ENCODE measurements at regions not wholly inside any gene's neighbourhood (a gene's known extent, or its start where the extent isn't known, plus 50 kb on each side); places are given as distances from the start of the nearest gene placed in this dataset.

GRCh38 chr6:66232890-66233289 is 525.9 kb upstream of the EYS start:
- DNase-seq (ENCODE audit: low spot score) = no peak
- no peaks in the 10 kb centered on the region for H3K4me1 Mint-ChIP-seq (ENCODE audit: low read depth)
- no peak for TF ChIP-seq CTCF (IDR thresholded peaks at IDR 0.05)
- no peaks in the 10 kb centered on the region for H3K36me3 Mint-ChIP-seq (ENCODE audit: low read depth)
- H3K4me3 Mint-ChIP-seq (ENCODE audit: unreplicated experiment) = no peak overlapping the region
- H3K9me3 Mint-ChIP-seq (ENCODE audit: low read depth) = no peaks in the 10 kb centered on the region
- no peak overlapping the region for H3K27ac Mint-ChIP-seq (ENCODE audit: unreplicated experiment)
- no peaks in the 10 kb centered on the region for H3K27me3 Mint-ChIP-seq (ENCODE audit: low read depth)

DNA sequence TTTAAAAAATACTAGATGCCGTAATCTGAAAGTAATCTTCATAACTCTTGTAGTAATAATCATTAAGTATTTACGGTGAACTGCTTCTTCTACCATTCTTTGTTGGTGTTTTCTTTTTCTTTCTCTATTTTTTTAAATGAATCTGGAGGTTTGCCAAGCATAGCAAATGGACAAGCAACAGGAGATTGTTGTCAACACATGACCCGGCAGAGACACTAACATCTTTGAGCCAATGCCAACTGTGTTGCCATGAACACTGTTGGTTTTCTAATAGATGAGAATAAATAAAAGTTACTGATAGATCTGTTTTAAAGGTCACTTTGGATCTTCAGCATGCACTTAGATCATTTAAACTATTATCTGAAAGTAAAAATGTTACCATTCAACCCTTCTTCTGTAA is 523.6 kb upstream of the EYS start:
- no peak for TF ChIP-seq CTCF (IDR thresholded peaks at IDR 0.05)
- H3K27ac Mint-ChIP-seq (ENCODE audit: unreplicated experiment) = no peak overlapping the region
- no peak overlapping the region for H3K4me3 Mint-ChIP-seq (ENCODE audit: unreplicated experiment)
- DNase-seq (ENCODE audit: low spot score) = no peak
- no peaks in the 10 kb centered on the region for H3K4me1 Mint-ChIP-seq (ENCODE audit: low read depth)
- no peaks in the 10 kb centered on the region for H3K27me3 Mint-ChIP-seq (ENCODE audit: low read depth)
- no peaks in the 10 kb centered on the region for H3K9me3 Mint-ChIP-seq (ENCODE audit: low read depth)
- no peaks in the 10 kb centered on the region for H3K36me3 Mint-ChIP-seq (ENCODE audit: low read depth)

DNA sequence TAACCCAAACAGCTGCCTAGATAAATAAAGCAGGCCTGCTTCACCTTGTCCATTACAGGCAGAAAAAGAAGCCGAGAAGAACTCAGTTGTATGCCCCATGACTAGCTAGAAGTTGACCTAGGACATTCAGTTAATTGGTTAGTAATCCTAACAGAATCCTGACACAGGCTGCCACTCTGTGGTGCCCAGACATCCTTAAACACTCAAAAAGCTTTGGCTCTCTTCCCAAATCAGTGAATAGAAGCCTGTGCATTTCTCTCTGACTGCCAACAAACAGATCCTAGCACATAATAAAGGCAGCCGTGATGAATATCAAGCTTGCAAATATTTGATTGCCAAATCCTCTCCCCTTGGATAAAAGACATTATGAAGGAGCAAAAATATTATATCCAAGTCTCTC is 519.1 kb upstream of the EYS start:
- Mint-ChIP-seq H3K9me3 (ENCODE audit: low read depth) (no peaks in the 10 kb centered on the region), H3K27ac (ENCODE audit: unreplicated experiment) (no peak overlapping the region), H3K4me3 (ENCODE audit: unreplicated experiment) (no peak overlapping the region), H3K36me3 (ENCODE audit: low read depth) (no peaks in the 10 kb centered on the region), H3K4me1 (ENCODE audit: low read depth) (no peaks in the 10 kb centered on the region), H3K27me3 (ENCODE audit: low read depth) (no peaks in the 10 kb centered on the region)
- no peak for DNase-seq (ENCODE audit: low spot score)
- TF ChIP-seq CTCF (IDR thresholded peaks at IDR 0.05) = no peak

GRCh38 chr6:66210964-66211363 is 503.9 kb upstream of the EYS start:
- H3K9me3 Mint-ChIP-seq (ENCODE audit: low read depth) = peaks cover 37% of the 10 kb centered on the region
- H3K4me1 Mint-ChIP-seq (ENCODE audit: low read depth) = no peaks in the 10 kb centered on the region
- no peak overlapping the region for H3K27ac Mint-ChIP-seq (ENCODE audit: unreplicated experiment)

GRCh38 chr6:66200390-66200789 is 493.4 kb upstream of the EYS start:
- no peak for TF ChIP-seq CTCF (IDR thresholded peaks at IDR 0.05)
- Mint-ChIP-seq H3K4me3 (ENCODE audit: unreplicated experiment) (no peak overlapping the region), H3K27me3 (ENCODE audit: low read depth) (no peaks in the 10 kb centered on the region), H3K36me3 (ENCODE audit: low read depth) (no peaks in the 10 kb centered on the region), H3K9me3 (ENCODE audit: low read depth) (no peaks in the 10 kb centered on the region), H3K27ac (ENCODE audit: unreplicated experiment) (no peak overlapping the region), H3K4me1 (ENCODE audit: low read depth) (no peaks in the 10 kb centered on the region)
- DNase-seq (ENCODE audit: low spot score) = no peak

More at GRCh38 chr6:66210964-66211363, 503.9 kb upstream of the EYS start:
- TF ChIP-seq CTCF (IDR thresholded peaks at IDR 0.05) = no peak
- Mint-ChIP-seq H3K36me3 (ENCODE audit: low read depth) (peaks cover 2% of the 10 kb centered on the region), H3K4me3 (ENCODE audit: unreplicated experiment) (no peak overlapping the region), H3K27me3 (ENCODE audit: low read depth) (no peaks in the 10 kb centered on the region)
- DNase-seq (ENCODE audit: low spot score) = no peak
